ENCODE measurements at regions not wholly inside any gene's neighbourhood (a gene's known extent, or its start where the extent isn't known, plus 50 kb on each side); places are given as distances from the start of the nearest gene placed in this dataset.

DNA sequence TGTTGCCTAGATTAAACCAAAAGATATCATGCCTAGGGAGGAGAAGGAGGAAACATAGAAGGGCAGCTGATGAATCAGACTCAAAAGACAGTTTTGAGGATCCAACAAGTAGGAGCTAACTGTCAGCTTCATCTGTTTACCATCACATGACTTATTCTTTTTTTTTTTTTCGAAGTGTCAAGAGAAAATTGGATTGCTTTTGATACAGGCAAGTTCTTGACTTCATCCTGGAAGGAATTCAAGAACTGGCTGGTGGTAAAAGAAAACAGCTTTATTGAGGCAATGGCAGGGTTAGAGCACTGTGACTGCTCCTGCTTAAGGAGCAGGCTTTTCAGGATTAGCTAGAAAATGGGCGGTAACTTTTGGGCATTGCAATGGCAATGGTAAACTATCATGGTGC is 227.5 kb upstream of the KCNMB2 start:
- no peaks in the 10 kb centered on the region for H4K20me1 ChIP-seq (ENCODE audit: insufficient read depth)

GRCh38 chr3:178310949-178311348 is 225.3 kb upstream of the KCNMB2 start:
- TF ChIP-seq MXI1 (conservative IDR thresholded peaks at IDR 0.05; ENCODE audit: poor library complexity, severe bottlenecking) (no peak), TAF1 (IDR thresholded peaks at IDR 0.05; ENCODE audit: low read depth) (no peak), POLR2AphosphoS5 (IDR thresholded peaks at IDR 0.05) (peak; percentile 60), EP300 (conservative IDR thresholded peaks at IDR 0.05; ENCODE audit: poor library complexity, severe bottlenecking) (peak; percentile 97), EZH2 (IDR thresholded peaks at IDR 0.05; ENCODE audit: borderline replicate concordance, insufficient read depth, low read length, poor library complexity, severe bottlenecking) (no peak), CTCF (IDR thresholded peaks at IDR 0.05; ENCODE audit: poor library complexity, severe bottlenecking) (no peak), RAD21 (conservative IDR thresholded peaks at IDR 0.05) (peak; percentile 55), SMC3 (conservative IDR thresholded peaks at IDR 0.05; ENCODE audit: poor library complexity) (peak; percentile 40)
- TF ChIP-seq, protein P1, sequence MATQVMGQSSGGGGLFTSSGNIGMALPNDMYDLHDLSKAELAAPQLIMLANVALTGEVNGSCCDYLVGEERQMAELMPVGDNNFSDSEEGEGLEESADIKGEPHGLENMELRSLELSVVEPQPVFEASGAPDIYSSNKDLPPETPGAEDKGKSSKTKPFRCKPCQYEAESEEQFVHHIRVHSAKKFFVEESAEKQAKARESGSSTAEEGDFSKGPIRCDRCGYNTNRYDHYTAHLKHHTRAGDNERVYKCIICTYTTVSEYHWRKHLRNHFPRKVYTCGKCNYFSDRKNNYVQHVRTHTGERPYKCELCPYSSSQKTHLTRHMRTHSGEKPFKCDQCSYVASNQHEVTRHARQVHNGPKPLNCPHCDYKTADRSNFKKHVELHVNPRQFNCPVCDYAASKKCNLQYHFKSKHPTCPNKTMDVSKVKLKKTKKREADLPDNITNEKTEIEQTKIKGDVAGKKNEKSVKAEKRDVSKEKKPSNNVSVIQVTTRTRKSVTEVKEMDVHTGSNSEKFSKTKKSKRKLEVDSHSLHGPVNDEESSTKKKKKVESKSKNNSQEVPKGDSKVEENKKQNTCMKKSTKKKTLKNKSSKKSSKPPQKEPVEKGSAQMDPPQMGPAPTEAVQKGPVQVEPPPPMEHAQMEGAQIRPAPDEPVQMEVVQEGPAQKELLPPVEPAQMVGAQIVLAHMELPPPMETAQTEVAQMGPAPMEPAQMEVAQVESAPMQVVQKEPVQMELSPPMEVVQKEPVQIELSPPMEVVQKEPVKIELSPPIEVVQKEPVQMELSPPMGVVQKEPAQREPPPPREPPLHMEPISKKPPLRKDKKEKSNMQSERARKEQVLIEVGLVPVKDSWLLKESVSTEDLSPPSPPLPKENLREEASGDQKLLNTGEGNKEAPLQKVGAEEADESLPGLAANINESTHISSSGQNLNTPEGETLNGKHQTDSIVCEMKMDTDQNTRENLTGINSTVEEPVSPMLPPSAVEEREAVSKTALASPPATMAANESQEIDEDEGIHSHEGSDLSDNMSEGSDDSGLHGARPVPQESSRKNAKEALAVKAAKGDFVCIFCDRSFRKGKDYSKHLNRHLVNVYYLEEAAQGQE (IDR thresholded peaks at IDR 0.05; ENCODE audit: borderline replicate concordance): peak; percentile 32
- Histone ChIP-seq H3K9me2 (ENCODE audit: insufficient read depth, low read length) (no peaks in the 10 kb centered on the region), H3K4me2 (ENCODE audit: low read length) (no peak overlapping the region), H3F3A (ENCODE audit: insufficient read depth, low read length, poor library complexity, severe bottlenecking) (no peaks in the 10 kb centered on the region), H3K27me3 (ENCODE audit: insufficient read depth, low read depth, low read length) (no peaks in the 10 kb centered on the region), H3K9me3 (ENCODE audit: low read length) (no peaks in the 10 kb centered on the region), H3K27ac (ENCODE audit: low read length) (peak overlapping the region; percentile 74), H4K20me1 (ENCODE audit: insufficient read depth) (no peaks in the 10 kb centered on the region), H3K9ac (ENCODE audit: low read length) (no peak overlapping the region), H3K4me3 (ENCODE audit: low read length) (no peak overlapping the region), H3K79me2 (replicated peaks; ENCODE audit: insufficient read depth, low read length) (no peaks in the 10 kb centered on the region), H2AFZ (ENCODE audit: low read depth, low read length) (no peak overlapping the region), H3K36me3 (ENCODE audit: insufficient read depth, low read length) (no peaks in the 10 kb centered on the region)

More for the DNA sequence above, 227.5 kb upstream of the KCNMB2 start:
- Histone ChIP-seq H3K4me3 (ENCODE audit: low read length) (no peak overlapping the region), H3K9me3 (ENCODE audit: low read length) (no peaks in the 10 kb centered on the region), H3F3A (ENCODE audit: insufficient read depth, low read length, poor library complexity, severe bottlenecking) (no peaks in the 10 kb centered on the region), H3K79me2 (replicated peaks; ENCODE audit: insufficient read depth, low read length) (no peaks in the 10 kb centered on the region), H3K9me2 (ENCODE audit: insufficient read depth, low read length) (no peaks in the 10 kb centered on the region), H3K9ac (ENCODE audit: low read length) (no peak overlapping the region), H3K27ac (ENCODE audit: low read length) (no peak overlapping the region), H2AFZ (ENCODE audit: low read depth, low read length) (no peak overlapping the region), H3K27me3 (ENCODE audit: insufficient read depth, low read depth, low read length) (no peaks in the 10 kb centered on the region), H3K36me3 (ENCODE audit: insufficient read depth, low read length) (no peaks in the 10 kb centered on the region), H3K4me2 (ENCODE audit: low read length) (no peak overlapping the region)
- TF ChIP-seq, protein P1 (IDR thresholded peaks at IDR 0.05; ENCODE audit: borderline replicate concordance): no peak
- no peak for TF ChIP-seq MXI1 (conservative IDR thresholded peaks at IDR 0.05; ENCODE audit: poor library complexity, severe bottlenecking)
- TF ChIP-seq SMC3 (conservative IDR thresholded peaks at IDR 0.05; ENCODE audit: poor library complexity): no peak
- TF ChIP-seq RAD21 (conservative IDR thresholded peaks at IDR 0.05): no peak
- TF ChIP-seq TAF1 (IDR thresholded peaks at IDR 0.05; ENCODE audit: low read depth): no peak
- no peak for TF ChIP-seq POLR2AphosphoS5 (IDR thresholded peaks at IDR 0.05)
- no peak for TF ChIP-seq EZH2 (IDR thresholded peaks at IDR 0.05; ENCODE audit: borderline replicate concordance, insufficient read depth, low read length, poor library complexity, severe bottlenecking)
- TF ChIP-seq EP300 (conservative IDR thresholded peaks at IDR 0.05; ENCODE audit: poor library complexity, severe bottlenecking): no peak
- TF ChIP-seq CTCF (IDR thresholded peaks at IDR 0.05; ENCODE audit: poor library complexity, severe bottlenecking): no peak

Measured in neural cell (in vitro differentiated cells).